ENCODE measurements at regions not wholly inside any gene's neighbourhood (a gene's known extent, or its start where the extent isn't known, plus 50 kb on each side); places are given as distances from the start of the nearest gene placed in this dataset.
"Not testable (repeated sequence)": the region's sequence is repeated elsewhere in the genome, so short reads cannot be mapped to it uniquely, and the experiment has no call there.

- not testable (repeated sequence) for TF ChIP-seq CTCF (IDR thresholded peaks at IDR 0.05); EP300 (IDR thresholded peaks at IDR 0.05; ENCODE audit: low read depth)
These were observed 712.4 kb downstream of the JRKL start for GRCh38 chr11:97102180-97102579.
